LNCAP (cell line): ENCODE measurements at regions not wholly inside any gene's neighbourhood (a gene's known extent, or its start where the extent isn't known, plus 50 kb on each side); places are given as distances from the start of the nearest gene placed in this dataset.

Source experiments
- TF ChIP-seq, protein P1 (sequence below): fragments of 450-650 bp; IDR thresholded peaks from 2 replicates; pipeline ENCODE4 v1.5.1; 2017; ENCODE audit warnings: mild to moderate bottlenecking

DNA sequence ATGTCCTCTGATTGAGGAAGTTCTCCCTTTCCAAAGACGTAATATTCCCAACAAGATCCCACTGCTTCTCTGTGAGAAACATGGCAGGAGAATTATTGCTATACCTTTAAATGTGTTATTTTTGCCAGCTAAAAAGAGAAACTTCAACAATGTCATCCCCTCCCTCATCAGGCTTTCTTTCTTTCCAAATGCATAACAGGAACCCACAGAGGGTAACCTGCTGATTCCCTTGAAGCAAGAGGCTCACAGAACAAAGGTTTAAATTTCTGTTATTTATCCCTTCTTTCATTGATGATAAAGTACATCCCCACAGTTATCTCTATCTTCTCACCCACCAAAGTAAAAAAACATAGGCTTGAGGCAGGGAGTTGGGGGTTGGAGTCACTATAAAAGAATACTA is 102.1 kb downstream of the SLC30A10 start:
- TF ChIP-seq, protein P1, sequence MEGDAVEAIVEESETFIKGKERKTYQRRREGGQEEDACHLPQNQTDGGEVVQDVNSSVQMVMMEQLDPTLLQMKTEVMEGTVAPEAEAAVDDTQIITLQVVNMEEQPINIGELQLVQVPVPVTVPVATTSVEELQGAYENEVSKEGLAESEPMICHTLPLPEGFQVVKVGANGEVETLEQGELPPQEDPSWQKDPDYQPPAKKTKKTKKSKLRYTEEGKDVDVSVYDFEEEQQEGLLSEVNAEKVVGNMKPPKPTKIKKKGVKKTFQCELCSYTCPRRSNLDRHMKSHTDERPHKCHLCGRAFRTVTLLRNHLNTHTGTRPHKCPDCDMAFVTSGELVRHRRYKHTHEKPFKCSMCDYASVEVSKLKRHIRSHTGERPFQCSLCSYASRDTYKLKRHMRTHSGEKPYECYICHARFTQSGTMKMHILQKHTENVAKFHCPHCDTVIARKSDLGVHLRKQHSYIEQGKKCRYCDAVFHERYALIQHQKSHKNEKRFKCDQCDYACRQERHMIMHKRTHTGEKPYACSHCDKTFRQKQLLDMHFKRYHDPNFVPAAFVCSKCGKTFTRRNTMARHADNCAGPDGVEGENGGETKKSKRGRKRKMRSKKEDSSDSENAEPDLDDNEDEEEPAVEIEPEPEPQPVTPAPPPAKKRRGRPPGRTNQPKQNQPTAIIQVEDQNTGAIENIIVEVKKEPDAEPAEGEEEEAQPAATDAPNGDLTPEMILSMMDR, result no peak

DNA sequence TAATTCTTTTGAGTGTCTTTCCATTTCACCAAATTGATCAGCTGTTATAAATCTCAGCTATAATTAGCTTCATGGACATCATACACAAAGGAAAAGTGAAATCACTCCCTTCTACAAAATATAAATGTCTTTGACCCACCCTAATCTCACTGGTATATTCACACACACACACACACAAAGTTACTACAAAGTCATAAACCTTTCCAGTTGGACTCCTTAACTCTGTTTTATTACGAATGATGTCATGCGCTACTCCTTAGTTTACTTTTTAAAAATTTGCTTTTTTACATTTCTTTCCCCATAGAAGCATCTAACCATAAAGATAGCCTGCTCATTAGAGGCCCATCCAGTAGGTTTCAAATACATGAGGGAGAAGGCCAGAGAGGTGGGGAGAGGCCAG is 103.0 kb downstream of the SLC30A10 start:
- TF ChIP-seq, protein P1, result no peak

DNA sequence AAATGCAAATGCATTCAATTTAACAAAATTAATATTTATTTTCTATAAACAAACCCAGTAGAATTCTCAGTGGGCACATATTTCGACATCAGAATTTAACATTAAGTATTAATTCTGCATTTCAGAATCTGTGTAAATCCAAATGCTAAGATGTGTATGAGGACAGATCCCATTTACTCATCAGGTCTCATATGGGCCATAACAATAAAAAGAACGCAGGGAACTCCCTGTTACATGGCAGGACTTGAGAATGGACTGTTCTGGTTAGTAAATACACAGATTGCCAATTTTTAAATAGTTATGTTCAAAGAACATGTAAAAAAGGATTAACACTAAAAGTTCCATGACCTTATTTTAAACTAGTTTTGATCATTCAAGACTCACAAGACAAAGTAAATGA is 104.0 kb downstream of the SLC30A10 start:
- TF ChIP-seq, protein P1, result no peak

DNA sequence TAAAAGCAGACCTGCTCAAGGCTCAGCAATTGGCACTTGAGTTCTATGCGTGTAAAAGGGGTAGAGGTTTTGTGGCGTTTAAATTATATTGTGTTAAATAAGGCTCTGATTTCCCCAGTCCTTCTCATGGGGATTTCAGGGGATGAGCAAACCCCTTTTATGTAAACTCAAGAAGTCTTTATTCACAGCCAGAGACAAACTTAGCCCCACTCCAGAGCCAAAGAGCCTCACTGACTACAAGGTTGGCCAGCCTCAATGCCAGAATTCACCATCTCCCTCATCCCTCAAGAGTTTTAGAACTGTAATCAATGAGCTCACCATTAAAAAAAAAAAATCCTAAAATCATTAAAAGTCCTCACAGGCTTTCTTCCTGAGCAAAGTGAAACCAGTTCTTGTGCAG is 107.8 kb downstream of the SLC30A10 start:
- TF ChIP-seq, protein P1, result no peak

DNA sequence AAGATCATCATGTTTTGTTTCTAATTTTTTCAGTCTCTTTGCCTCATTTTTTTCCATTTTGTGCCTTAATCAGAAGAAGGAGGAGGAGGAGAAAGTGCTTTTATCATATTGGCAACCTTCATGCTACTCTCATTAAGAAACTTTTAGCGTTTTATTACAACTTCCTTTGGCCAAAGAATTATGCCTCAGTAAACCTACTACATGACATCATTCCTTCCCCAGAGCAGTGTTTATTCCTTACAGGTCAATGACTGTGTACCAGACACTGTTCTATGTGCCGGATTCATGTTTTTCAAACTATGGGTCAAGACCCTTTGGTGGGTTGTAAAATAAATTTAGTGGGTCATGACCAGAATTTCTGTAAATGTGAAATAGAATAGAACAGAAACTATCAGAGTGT is 110.4 kb downstream of the SLC30A10 start:
- TF ChIP-seq, protein P1, result no peak

DNA sequence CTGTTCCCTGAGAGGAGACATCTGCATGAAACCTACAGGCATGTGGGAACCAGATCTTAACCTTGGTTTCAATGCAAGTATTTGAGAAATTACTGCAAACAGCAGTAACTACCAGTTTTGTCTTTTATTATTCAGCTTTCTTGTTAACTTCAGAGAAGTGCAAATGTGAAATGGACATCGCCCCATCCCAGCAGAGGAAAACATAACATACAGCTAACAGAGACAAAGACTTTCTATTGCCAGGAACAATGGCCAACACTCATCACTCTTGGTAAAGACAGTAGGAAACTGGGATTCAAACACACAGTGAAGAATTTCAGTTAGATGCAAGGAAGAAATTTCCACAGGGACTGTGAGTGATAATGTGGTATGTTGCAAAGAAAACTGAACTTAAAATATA is 115.1 kb downstream of the SLC30A10 start:
- TF ChIP-seq, protein P1, result no peak

DNA sequence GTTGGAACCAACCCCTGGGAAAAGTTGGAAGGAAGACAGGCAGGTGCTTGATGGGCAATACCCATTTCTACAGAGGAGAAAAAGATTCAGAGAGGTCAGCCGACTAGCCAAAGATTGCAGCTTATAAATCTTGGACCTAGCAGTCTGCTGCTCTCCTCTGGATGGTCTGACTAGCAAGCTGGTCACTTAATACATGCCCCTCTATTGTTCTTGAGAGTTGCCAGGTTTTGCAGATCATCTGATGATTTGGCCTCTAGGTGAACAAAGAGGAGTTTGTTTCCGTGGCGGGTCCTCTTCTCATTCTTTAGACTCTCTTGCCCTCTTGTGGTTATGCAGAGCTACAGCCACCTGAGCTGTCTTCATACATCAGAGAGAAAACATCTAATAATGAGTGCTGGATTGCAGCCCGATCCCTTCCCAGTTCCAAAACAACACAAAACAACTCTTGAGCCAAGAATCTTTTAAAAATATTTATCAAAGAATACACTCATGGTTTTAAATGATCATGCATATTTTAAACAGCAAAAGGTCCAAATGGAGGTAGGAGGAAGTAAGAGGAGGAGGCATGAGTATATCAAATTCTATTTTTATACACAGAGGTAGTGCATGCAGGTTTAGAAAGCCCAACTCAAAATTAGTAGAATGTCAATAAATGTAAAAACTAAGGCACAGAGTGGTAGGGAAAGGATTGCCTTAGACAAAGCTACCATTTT is 115.7 kb downstream of the SLC30A10 start:
- TF ChIP-seq, protein P1, result peak; percentile 98

DNA sequence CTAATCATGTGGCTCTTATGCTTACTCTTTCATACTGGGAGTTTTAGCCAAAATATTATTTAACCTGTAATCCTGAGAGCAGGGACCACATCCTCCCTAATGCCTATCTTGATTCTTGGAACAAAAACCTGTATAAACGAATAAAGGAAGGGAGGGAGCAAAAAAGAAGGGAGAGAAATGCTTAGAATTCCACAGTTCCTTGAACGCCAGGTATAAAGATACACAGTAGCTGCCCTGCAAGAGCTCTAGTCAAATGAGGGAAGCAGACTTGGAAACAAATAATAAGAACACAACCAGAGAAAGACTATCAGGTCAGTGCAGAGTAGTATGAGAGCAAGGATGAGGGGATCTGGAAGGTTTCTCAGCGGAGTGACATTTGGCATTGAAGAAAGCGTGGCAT is 116.3 kb downstream of the SLC30A10 start:
- TF ChIP-seq, protein P1, result no peak
